ENCODE measurements at regions not wholly inside any gene's neighbourhood (a gene's known extent, or its start where the extent isn't known, plus 50 kb on each side); places are given as distances from the start of the nearest gene placed in this dataset.

GRCh38 chr13:22014469-22014868 lies 343.6 kb downstream of the FGF9 start:
- Histone ChIP-seq H3K4me1 (ENCODE audit: insufficient read depth, low read length) (no peaks in the 10 kb centered on the region), H3K27me3 (ENCODE audit: control insufficient read depth in 1 of 2, insufficient read depth in 2 of 2, low read length in 2 of 2) (no peaks in the 10 kb centered on the region), H3K9me3 (ENCODE audit: low read length) (no peaks in the 10 kb centered on the region), H3K36me3 (ENCODE audit: insufficient read depth, low read length) (no peaks in the 10 kb centered on the region), H3K27ac (ENCODE audit: low read depth, low read length) (no peak overlapping the region), H3K9ac (ENCODE audit: low read length) (no peak overlapping the region), H3K4me3 (ENCODE audit: low read depth in 1 of 2, low read length in 2 of 2) (no peak overlapping the region)

- Histone ChIP-seq H3K27me3 (ENCODE audit: control insufficient read depth in 1 of 2, insufficient read depth in 2 of 2, low read length in 2 of 2) (no peaks in the 10 kb centered on the region), H3K9ac (ENCODE audit: low read length) (no peak overlapping the region), H3K36me3 (ENCODE audit: insufficient read depth, low read length) (no peaks in the 10 kb centered on the region), H3K9me3 (ENCODE audit: low read length) (no peaks in the 10 kb centered on the region), H3K4me1 (ENCODE audit: insufficient read depth, low read length) (no peaks in the 10 kb centered on the region), H3K4me3 (ENCODE audit: low read depth in 1 of 2, low read length in 2 of 2) (no peak overlapping the region), H3K27ac (ENCODE audit: low read depth, low read length) (no peak overlapping the region)
These were observed 346.4 kb downstream of the FGF9 start for GRCh38 chr13:22017226-22017625.

GRCh38 chr13:22018076-22018835 lies 347.4 kb downstream of the FGF9 start:
- Histone ChIP-seq H3K27me3 (ENCODE audit: control insufficient read depth in 1 of 2, insufficient read depth in 2 of 2, low read length in 2 of 2) (no peaks in the 10 kb centered on the region), H3K27ac (ENCODE audit: low read depth, low read length) (no peak overlapping the region), H3K9me3 (ENCODE audit: low read length) (no peaks in the 10 kb centered on the region), H3K9ac (ENCODE audit: low read length) (no peak overlapping the region), H3K36me3 (ENCODE audit: insufficient read depth, low read length) (no peaks in the 10 kb centered on the region), H3K4me3 (ENCODE audit: low read depth in 1 of 2, low read length in 2 of 2) (no peak overlapping the region), H3K4me1 (ENCODE audit: insufficient read depth, low read length) (no peaks in the 10 kb centered on the region)

DNA sequence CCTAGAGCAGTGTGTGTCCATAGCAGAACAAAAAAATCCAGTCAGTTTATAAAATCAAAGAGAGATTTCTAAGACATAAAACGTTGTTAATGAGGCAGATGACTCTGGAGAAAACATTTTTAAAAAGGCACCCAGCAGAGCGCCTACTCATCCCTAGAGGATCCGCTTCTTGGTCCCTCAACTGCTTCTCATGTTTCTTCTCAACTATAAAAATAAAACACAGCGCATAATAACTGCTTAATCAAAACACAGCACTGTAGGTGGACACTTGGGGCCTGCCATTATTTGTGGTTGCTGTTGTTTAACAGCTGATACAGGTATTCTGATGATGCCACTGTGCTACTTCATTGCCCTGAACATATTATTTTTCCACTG lies 347.9 kb downstream of the FGF9 start:
- H3K36me3 ChIP-seq (ENCODE audit: insufficient read depth, low read length) = no peaks in the 10 kb centered on the region
- no peaks in the 10 kb centered on the region for H3K4me1 ChIP-seq (ENCODE audit: insufficient read depth, low read length)
- H3K9me3 ChIP-seq (ENCODE audit: low read length) = no peaks in the 10 kb centered on the region
- H3K9ac ChIP-seq (ENCODE audit: low read length) = no peak overlapping the region
- no peak overlapping the region for H3K27ac ChIP-seq (ENCODE audit: low read depth, low read length)
- no peak overlapping the region for H3K4me3 ChIP-seq (ENCODE audit: low read depth in 1 of 2, low read length in 2 of 2)
- no peaks in the 10 kb centered on the region for H3K27me3 ChIP-seq (ENCODE audit: control insufficient read depth in 1 of 2, insufficient read depth in 2 of 2, low read length in 2 of 2)

DNA sequence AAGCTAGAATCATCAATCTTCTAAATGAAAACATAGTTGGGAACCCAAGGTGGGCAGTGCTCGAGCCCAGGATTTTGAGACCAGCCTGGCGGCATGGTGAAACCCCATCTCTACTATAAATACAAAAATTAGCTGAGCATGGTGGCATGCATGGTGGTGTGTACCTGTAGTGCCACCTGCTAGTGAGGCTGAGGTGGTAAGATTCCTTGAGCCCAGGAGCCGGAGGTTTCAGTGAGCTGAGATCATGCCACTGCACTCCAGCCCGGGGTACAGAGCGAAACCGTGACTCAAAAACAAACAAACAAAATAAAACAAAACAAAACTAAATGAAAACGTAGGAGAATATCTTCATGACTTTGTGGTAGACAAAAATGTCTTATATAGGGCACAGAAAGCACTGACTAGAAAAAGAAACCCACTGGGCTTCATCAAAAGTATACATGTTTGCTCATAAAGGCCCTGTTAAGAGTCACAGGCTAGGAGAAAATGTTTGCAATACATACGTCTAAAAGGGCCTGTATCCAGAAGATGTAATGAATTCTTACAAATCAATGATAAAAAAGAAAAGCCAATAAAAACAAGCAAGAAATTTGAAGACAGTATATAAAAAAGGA lies 353.6 kb downstream of the FGF9 start:
- Histone ChIP-seq H3K4me1 (ENCODE audit: insufficient read depth, low read length) (no peaks in the 10 kb centered on the region), H3K27me3 (ENCODE audit: control insufficient read depth in 1 of 2, insufficient read depth in 2 of 2, low read length in 2 of 2) (no peaks in the 10 kb centered on the region), H3K27ac (ENCODE audit: low read depth, low read length) (no peak overlapping the region), H3K4me3 (ENCODE audit: low read depth in 1 of 2, low read length in 2 of 2) (no peak overlapping the region), H3K36me3 (ENCODE audit: insufficient read depth, low read length) (no peaks in the 10 kb centered on the region), H3K9ac (ENCODE audit: low read length) (no peak overlapping the region), H3K9me3 (ENCODE audit: low read length) (no peaks in the 10 kb centered on the region)

DNA sequence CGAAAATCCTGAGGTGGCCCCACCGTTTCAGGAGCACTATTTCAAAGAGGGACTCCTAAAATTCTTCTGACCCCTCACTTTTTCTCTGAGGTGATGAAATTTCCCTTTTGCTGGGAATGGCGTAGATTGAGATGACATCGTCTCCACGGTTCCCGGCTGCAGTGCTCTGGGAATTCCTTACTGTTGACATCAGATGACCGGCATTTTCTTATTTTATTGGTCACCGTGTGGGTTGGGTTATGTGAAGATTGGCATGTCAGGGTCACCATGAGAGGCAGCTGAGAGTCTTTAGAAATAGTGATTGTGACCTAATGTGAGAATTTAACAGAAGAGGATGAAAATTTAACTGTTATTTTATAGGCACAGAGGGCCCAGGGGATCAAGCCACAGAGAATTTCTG lies 356.7 kb downstream of the FGF9 start:
- no peaks in the 10 kb centered on the region for H3K27me3 ChIP-seq (ENCODE audit: control insufficient read depth in 1 of 2, insufficient read depth in 2 of 2, low read length in 2 of 2)

DNA sequence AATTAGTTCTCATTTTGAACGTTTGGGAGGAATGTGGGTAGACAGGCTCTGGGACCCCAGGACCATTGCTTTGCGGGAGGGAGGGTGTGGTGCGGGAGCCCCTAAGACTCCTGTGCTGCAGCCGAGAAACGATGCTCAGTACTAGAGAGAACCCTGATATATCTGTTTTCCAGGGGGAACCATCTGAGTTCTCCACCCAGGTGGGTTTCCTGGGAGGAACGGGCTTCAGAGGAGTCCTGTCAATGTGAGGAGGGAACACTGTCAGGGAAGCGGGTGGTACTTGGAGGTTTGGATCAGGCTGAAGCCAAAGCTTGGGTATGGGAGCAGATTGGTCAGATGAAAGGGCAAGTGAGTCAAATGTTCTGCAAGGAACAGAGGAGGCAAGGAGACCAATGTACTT lies 358.0 kb downstream of the FGF9 start:
- Histone ChIP-seq H3K9ac (ENCODE audit: low read length) (no peak overlapping the region), H3K4me3 (ENCODE audit: low read depth in 1 of 2, low read length in 2 of 2) (no peak overlapping the region), H3K36me3 (ENCODE audit: insufficient read depth, low read length) (no peaks in the 10 kb centered on the region), H3K27ac (ENCODE audit: low read depth, low read length) (no peak overlapping the region), H3K27me3 (ENCODE audit: control insufficient read depth in 1 of 2, insufficient read depth in 2 of 2, low read length in 2 of 2) (no peaks in the 10 kb centered on the region), H3K4me1 (ENCODE audit: insufficient read depth, low read length) (no peaks in the 10 kb centered on the region), H3K9me3 (ENCODE audit: low read length) (no peaks in the 10 kb centered on the region)

More for the DNA sequence above, 356.7 kb downstream of the FGF9 start:
- no peaks in the 10 kb centered on the region for H3K4me1 ChIP-seq (ENCODE audit: insufficient read depth, low read length)
- H3K4me3 ChIP-seq (ENCODE audit: low read depth in 1 of 2, low read length in 2 of 2) = no peak overlapping the region
- H3K9ac ChIP-seq (ENCODE audit: low read length) = no peak overlapping the region
- H3K9me3 ChIP-seq (ENCODE audit: low read length) = no peaks in the 10 kb centered on the region
- H3K27ac ChIP-seq (ENCODE audit: low read depth, low read length) = no peak overlapping the region
- H3K36me3 ChIP-seq (ENCODE audit: insufficient read depth, low read length) = no peaks in the 10 kb centered on the region

DNA sequence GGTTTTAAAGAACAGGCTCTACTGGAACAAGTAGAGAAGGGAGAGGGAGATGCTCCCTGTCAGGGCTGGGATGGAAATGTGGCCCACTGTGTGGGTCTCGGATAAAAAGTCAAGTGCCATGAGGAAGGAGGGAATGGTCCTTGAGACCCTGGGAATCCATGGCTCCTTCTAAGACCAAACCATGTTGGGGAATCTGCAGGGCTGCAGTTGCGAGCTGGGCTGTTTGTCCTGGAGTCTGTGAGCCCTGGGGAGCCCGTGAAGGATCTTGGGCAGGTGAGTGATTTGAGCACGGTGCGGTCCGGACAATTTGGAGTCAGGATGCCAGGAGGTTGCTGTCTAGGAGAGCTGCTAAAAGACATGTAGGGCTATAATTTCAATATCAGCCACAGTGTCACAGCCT lies 359.4 kb downstream of the FGF9 start:
- H3K27ac ChIP-seq (ENCODE audit: low read depth, low read length) = no peak overlapping the region
- no peaks in the 10 kb centered on the region for H3K27me3 ChIP-seq (ENCODE audit: control insufficient read depth in 1 of 2, insufficient read depth in 2 of 2, low read length in 2 of 2)
- H3K36me3 ChIP-seq (ENCODE audit: insufficient read depth, low read length) = no peaks in the 10 kb centered on the region
- no peaks in the 10 kb centered on the region for H3K4me1 ChIP-seq (ENCODE audit: insufficient read depth, low read length)
- no peak overlapping the region for H3K4me3 ChIP-seq (ENCODE audit: low read depth in 1 of 2, low read length in 2 of 2)
- H3K9me3 ChIP-seq (ENCODE audit: low read length) = no peaks in the 10 kb centered on the region
- H3K9ac ChIP-seq (ENCODE audit: low read length) = no peak overlapping the region

- H3K27ac ChIP-seq (ENCODE audit: low read depth, low read length) = no peak overlapping the region
- H3K9ac ChIP-seq (ENCODE audit: low read length) = no peak overlapping the region
- H3K36me3 ChIP-seq (ENCODE audit: insufficient read depth, low read length) = no peaks in the 10 kb centered on the region
- no peaks in the 10 kb centered on the region for H3K9me3 ChIP-seq (ENCODE audit: low read length)
- no peak overlapping the region for H3K4me3 ChIP-seq (ENCODE audit: low read depth in 1 of 2, low read length in 2 of 2)
- no peaks in the 10 kb centered on the region for H3K27me3 ChIP-seq (ENCODE audit: control insufficient read depth in 1 of 2, insufficient read depth in 2 of 2, low read length in 2 of 2)
- H3K4me1 ChIP-seq (ENCODE audit: insufficient read depth, low read length) = no peaks in the 10 kb centered on the region
These were observed 360.9 kb downstream of the FGF9 start for GRCh38 chr13:22031702-22032286.

DNA sequence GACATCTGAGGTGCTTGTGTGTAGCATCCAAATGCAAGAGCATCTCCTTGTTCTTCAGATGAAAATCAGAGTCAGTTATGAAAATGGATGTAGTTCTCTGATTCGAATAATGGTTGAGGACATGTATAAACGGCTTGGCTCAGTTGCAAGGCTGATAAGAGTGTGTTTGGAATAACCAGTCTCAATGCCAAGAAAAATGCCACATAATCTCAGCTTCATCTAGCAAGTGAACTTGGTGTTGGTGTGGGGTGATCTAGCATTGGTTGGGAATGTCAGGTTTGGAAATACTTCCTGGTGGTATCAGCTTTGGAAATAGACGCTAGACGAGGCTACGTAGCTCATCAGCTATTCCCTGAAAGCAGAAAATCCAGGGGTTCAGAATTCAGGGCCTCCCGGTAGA lies 362.0 kb downstream of the FGF9 start:
- Histone ChIP-seq H3K27me3 (ENCODE audit: control insufficient read depth in 1 of 2, insufficient read depth in 2 of 2, low read length in 2 of 2) (no peaks in the 10 kb centered on the region), H3K4me3 (ENCODE audit: low read depth in 1 of 2, low read length in 2 of 2) (no peak overlapping the region), H3K9ac (ENCODE audit: low read length) (no peak overlapping the region), H3K27ac (ENCODE audit: low read depth, low read length) (no peak overlapping the region), H3K4me1 (ENCODE audit: insufficient read depth, low read length) (no peaks in the 10 kb centered on the region), H3K9me3 (ENCODE audit: low read length) (no peaks in the 10 kb centered on the region), H3K36me3 (ENCODE audit: insufficient read depth, low read length) (no peaks in the 10 kb centered on the region)

GRCh38 chr13:22039961-22040360 lies 369.1 kb downstream of the FGF9 start:
- no peaks in the 10 kb centered on the region for H3K36me3 ChIP-seq (ENCODE audit: insufficient read depth, low read length)
- H3K27ac ChIP-seq (ENCODE audit: low read depth, low read length) = no peak overlapping the region
- no peaks in the 10 kb centered on the region for H3K9me3 ChIP-seq (ENCODE audit: low read length)
- no peak overlapping the region for H3K9ac ChIP-seq (ENCODE audit: low read length)
- no peaks in the 10 kb centered on the region for H3K4me1 ChIP-seq (ENCODE audit: insufficient read depth, low read length)
- H3K4me3 ChIP-seq (ENCODE audit: low read depth in 1 of 2, low read length in 2 of 2) = no peak overlapping the region
- no peaks in the 10 kb centered on the region for H3K27me3 ChIP-seq (ENCODE audit: control insufficient read depth in 1 of 2, insufficient read depth in 2 of 2, low read length in 2 of 2)

All from muscle layer of colon (tissue), 2 donors.